OCI-LY1 (cell line): ENCODE measurements at regions not wholly inside any gene's neighbourhood (a gene's known extent, or its start where the extent isn't known, plus 50 kb on each side); places are given as distances from the start of the nearest gene placed in this dataset.

Experiments used
- EZH2 ChIP-seq: fragments of 200-600 bp; sonication (generic), shearing (Covaris generic); IDR thresholded peaks from 2 replicates; pipeline ENCODE4 v1.8.0; 2017; ENCODE audit warnings: borderline replicate concordance, mixed run types, mild to moderate bottlenecking, antibody characterized with exemption, low read length, moderate library complexity, mixed read lengths
- TF ChIP-seq, protein P1 (sequence below): fragments of 200-600 bp; sonication (generic), shearing (Covaris generic); IDR thresholded peaks from 2 replicates; pipeline ENCODE4 v1.5.1; 2017; ENCODE audit warnings: mild to moderate bottlenecking, antibody characterized with exemption, low read length, moderate library complexity, mixed read lengths

DNA sequence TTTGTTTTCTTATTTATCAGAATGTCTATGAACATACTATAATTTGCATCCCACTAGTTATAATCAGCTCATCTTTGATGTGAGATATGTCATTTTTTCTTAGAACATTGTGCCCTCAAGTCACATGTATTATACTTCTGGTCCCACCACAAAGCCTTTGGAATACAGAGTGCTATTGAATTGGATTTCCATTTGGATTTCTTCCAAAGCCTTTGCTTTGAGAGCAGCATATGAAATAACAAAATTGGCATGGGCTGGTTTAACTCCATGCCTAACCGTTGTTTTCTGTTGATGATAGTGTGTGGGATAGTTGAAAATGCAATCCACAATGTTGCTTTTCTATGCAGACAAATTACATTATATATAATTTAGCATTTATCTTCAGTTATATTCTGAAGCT is 284.5 kb upstream of the PLSCR5 start:
- TF ChIP-seq, protein P1, sequence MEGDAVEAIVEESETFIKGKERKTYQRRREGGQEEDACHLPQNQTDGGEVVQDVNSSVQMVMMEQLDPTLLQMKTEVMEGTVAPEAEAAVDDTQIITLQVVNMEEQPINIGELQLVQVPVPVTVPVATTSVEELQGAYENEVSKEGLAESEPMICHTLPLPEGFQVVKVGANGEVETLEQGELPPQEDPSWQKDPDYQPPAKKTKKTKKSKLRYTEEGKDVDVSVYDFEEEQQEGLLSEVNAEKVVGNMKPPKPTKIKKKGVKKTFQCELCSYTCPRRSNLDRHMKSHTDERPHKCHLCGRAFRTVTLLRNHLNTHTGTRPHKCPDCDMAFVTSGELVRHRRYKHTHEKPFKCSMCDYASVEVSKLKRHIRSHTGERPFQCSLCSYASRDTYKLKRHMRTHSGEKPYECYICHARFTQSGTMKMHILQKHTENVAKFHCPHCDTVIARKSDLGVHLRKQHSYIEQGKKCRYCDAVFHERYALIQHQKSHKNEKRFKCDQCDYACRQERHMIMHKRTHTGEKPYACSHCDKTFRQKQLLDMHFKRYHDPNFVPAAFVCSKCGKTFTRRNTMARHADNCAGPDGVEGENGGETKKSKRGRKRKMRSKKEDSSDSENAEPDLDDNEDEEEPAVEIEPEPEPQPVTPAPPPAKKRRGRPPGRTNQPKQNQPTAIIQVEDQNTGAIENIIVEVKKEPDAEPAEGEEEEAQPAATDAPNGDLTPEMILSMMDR = no peak
- no peak for TF ChIP-seq EZH2
